Progenitor cell of endocrine pancreas (in vitro differentiated cells): ENCODE measurements at regions not wholly inside any gene's neighbourhood (a gene's known extent, or its start where the extent isn't known, plus 50 kb on each side); places are given as distances from the start of the nearest gene placed in this dataset.

Experiments
- DNase-seq: peaks from one replicate; pipeline ENCODE4 v3.0.0; 2021; ENCODE audit warnings: low spot score; ENCODE audit not compliant: unreplicated experiment
- H3K27ac Mint-ChIP-seq: 2 replicates; pipeline ENCODE4 v1.8.0; 2021; ENCODE audit warnings: mild to moderate bottlenecking, moderate library complexity, mixed read lengths
- H3K27me3 Mint-ChIP-seq: 2 replicates; pipeline ENCODE4 v1.8.0; 2021; ENCODE audit warnings: mixed read lengths
- H3K36me3 Mint-ChIP-seq: 2 replicates; pipeline ENCODE4 v1.8.0; 2022; ENCODE audit warnings: mixed read lengths; ENCODE audit not compliant: insufficient read depth
- H3K4me1 Mint-ChIP-seq: 2 replicates; pipeline ENCODE4 v1.8.0; 2021; ENCODE audit warnings: low read depth, mixed read lengths
- H3K4me3 Mint-ChIP-seq: 2 replicates; pipeline ENCODE4 v1.8.0; 2021; ENCODE audit warnings: low read depth, mild to moderate bottlenecking, moderate library complexity, mixed read lengths
- H3K9me3 Mint-ChIP-seq: 2 replicates; pipeline ENCODE4 v1.8.0; 2021; ENCODE audit warnings: low read depth, mixed read lengths
- CTCF ChIP-seq: fragments of 200-600 bp; sonication (generic); IDR thresholded peaks from one replicate; pipeline ENCODE4 v1.5.0; 2021; ENCODE audit warnings: antibody characterized with exemption, mild to moderate bottlenecking; ENCODE audit not compliant: unreplicated experiment

GRCh38 chr13:30560212-30560611 is 57.5 kb upstream of the USPL1 start:
- no peak overlapping the region for H3K4me3 Mint-ChIP-seq
- H3K9me3 Mint-ChIP-seq: no peaks in the 10 kb centered on the region

GRCh38 chr13:30561511-30561910 is 56.2 kb upstream of the USPL1 start:
- no peak for DNase-seq
- H3K4me3 Mint-ChIP-seq: no peak overlapping the region
- TF ChIP-seq CTCF: no peak
- H3K27ac Mint-ChIP-seq: no peak overlapping the region
- no peaks in the 10 kb centered on the region for H3K4me1 Mint-ChIP-seq
- no peaks in the 10 kb centered on the region for H3K9me3 Mint-ChIP-seq
- H3K36me3 Mint-ChIP-seq: no peaks in the 10 kb centered on the region
- H3K27me3 Mint-ChIP-seq: no peaks in the 10 kb centered on the region

More at GRCh38 chr13:30560212-30560611, 57.5 kb upstream of the USPL1 start:
- H3K36me3 Mint-ChIP-seq: no peaks in the 10 kb centered on the region
- no peaks in the 10 kb centered on the region for H3K4me1 Mint-ChIP-seq
- no peak overlapping the region for H3K27ac Mint-ChIP-seq
- no peak for TF ChIP-seq CTCF
- H3K27me3 Mint-ChIP-seq: no peaks in the 10 kb centered on the region
- DNase-seq: no peak

DNA sequence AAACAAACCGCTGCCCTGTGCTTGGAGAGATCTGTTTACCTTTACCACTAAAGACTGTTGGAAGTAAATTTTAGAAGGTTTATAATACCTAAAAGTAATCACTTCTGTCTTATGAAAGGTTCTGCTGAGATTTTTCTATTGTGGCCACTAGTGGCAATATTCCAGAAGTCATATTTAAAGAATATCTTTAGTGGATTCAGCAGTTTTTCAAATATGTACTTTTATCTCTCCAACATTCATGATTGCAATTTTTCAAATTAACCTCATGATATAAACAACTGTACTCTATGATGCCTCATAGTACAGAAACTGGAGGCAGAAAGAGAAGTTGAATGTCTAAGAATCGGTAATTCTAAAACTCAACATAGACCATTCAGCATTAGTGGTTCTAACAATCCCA is 53.2 kb upstream of the USPL1 start:
- no peak overlapping the region for H3K27ac Mint-ChIP-seq
- no peaks in the 10 kb centered on the region for H3K27me3 Mint-ChIP-seq
- no peaks in the 10 kb centered on the region for H3K36me3 Mint-ChIP-seq
- peaks cover under 1% of the 10 kb centered on the region for H3K4me1 Mint-ChIP-seq
- H3K9me3 Mint-ChIP-seq: no peaks in the 10 kb centered on the region
- TF ChIP-seq CTCF: no peak
- DNase-seq: no peak
- no peak overlapping the region for H3K4me3 Mint-ChIP-seq

DNA sequence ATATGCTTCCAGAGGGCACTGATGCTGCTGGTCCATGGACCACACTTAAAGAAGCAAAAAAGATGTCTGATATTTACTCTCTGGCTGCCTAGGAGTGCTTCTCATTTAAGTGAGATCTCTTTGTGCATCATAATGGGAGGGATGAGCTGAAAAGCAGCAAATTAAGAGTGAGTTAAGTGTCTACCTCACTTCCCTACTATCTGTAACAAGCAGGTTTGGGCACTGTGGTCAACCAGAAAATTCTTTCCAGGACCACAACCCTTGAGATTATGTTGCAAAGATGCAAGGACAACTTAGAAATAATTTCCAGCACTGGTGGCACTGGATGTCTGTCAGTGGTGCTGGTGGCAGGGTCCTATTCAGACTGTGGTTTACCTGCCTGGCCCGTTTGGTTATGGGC is 52.1 kb upstream of the USPL1 start:
- no peak for DNase-seq
- H3K4me3 Mint-ChIP-seq: no peak overlapping the region
- no peaks in the 10 kb centered on the region for H3K27me3 Mint-ChIP-seq
- H3K9me3 Mint-ChIP-seq: no peaks in the 10 kb centered on the region
- H3K36me3 Mint-ChIP-seq: no peaks in the 10 kb centered on the region
- TF ChIP-seq CTCF: no peak
- no peak overlapping the region for H3K27ac Mint-ChIP-seq
- peaks cover 5% of the 10 kb centered on the region for H3K4me1 Mint-ChIP-seq

DNA sequence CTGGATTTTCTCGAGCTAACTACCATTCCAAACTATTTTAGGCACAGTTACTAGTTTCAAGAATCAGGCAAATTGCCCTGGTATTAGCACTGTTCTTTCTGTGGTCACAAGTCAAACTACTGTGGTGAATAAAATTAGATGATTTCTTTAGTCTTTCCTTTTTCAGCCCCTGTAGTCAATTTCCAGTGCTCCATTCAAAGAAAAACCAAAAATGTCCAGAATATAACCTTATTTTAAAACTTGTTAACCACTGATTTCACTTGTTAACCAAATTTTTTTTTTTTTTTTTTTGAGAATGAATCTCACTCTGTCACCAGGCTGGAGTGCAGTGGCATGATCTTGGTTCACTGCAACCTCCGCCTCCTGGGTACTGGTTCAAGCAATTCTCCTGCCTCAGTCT is 50.6 kb upstream of the USPL1 start:
- H3K4me3 Mint-ChIP-seq: no peak overlapping the region
- no peaks in the 10 kb centered on the region for H3K27me3 Mint-ChIP-seq
- DNase-seq: no peak
- peaks cover 5% of the 10 kb centered on the region for H3K4me1 Mint-ChIP-seq
- no peak for TF ChIP-seq CTCF
- no peaks in the 10 kb centered on the region for H3K9me3 Mint-ChIP-seq
- H3K36me3 Mint-ChIP-seq: no peaks in the 10 kb centered on the region
- H3K27ac Mint-ChIP-seq: no peak overlapping the region
